Colon (tissue), 2 donors: ENCODE measurements at regions not wholly inside any gene's neighbourhood (a gene's known extent, or its start where the extent isn't known, plus 50 kb on each side); places are given as distances from the start of the nearest gene placed in this dataset.
"Not testable (repeated sequence)": the region's sequence is repeated elsewhere in the genome, so short reads cannot be mapped to it uniquely, and the experiment has no call there.

Experiments
- FAIRE-seq: peaks from 2 replicates; lab custom pipeline; 2012; peaks lifted over from hg19 to GRCh38; lab: Jason Lieb, UNC
- donor health status: control.
- donor health status: control.

DNA sequence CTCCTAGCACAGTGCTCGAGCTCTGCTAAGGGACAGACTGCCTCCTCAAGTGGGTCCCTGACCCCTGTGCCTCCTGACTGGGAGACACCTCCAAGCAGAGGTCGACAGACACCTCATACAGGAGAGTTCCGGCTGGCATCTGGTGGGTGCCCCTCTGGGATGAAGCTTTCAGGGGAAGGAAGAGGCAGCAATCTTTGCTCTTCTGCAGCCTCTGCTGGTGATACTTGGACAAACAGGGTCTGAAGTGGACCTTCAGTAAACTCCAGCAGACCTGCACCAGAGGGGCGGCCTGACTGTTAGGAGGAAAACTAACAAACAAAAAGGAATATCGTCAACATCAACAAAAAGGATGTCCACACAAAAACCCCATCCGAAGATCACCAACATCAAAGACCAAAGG lies 60.6 kb upstream of the DCN start:
- not testable (repeated sequence) for FAIRE-seq

DNA sequence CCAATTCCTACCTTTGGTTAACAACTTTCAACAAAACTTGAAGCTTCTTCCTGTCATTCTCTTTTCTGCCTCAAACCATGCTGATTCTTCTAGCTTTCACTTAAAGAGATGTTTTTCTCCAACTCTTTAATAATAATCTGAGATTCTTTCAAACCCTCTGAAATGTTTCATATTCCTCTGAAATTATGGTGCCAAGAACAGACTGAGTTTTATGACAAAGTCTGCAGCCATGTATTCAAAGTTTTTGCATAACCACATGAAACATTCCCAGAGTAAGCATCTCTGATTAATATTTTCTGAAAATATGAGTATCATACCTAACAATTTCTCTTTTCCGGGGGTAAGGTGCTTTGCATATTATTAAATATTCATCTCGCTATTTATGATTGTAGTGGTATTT lies 59.1 kb upstream of the DCN start:
- FAIRE-seq = no peak

DNA sequence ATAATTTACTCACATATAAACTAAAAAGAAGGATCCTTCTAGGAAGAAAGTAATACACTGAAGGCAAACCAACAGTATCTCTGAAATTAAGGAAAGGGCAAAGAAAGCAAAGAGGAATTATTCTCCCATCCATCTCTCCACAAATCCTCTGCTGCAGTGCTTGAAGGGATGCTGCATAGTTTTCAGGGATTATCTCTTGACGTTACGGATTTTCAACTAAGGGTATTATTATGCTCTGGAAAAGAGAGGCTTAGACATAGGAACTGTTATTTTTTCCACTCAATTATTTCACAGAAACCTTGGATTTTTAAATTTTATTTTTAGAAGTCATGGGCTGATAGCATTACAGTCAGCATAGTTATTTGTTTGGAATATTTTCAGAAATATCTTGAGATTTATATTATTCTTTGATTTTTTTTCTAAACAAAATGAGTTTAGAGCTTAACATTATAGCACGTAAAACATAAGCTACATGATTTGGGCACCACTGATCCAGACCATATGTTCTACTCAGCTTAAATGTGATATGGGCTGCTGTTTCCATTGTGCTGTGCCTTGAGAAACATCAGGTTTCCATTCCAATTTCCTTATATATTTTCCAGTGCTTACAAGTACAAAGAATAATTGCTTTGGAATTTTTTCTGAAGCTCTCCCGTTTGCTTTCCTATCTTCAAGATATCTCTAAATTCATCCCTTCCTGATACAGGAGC lies 57.9 kb upstream of the DCN start:
- no peak for FAIRE-seq

GRCh38 chr12:91239481-91239880 lies 56.9 kb upstream of the DCN start:
- no peak for FAIRE-seq
